GM19395 (cell line): ENCODE measurements at regions not wholly inside any gene's neighbourhood (a gene's known extent, or its start where the extent isn't known, plus 50 kb on each side); places are given as distances from the start of the nearest gene placed in this dataset.

Experiments
- ATAC-seq: cut with Tn5 transposase; IDR thresholded peaks from one replicate; pipeline ENCODE4 v1.9.1; 2021; ENCODE audit warnings: mild to moderate bottlenecking, moderate library complexity; ENCODE audit not compliant: unreplicated experiment

- ATAC-seq, result no peak
Observed at GRCh38 chr22:19639610-19640135, 74.6 kb upstream of the SEPTIN5 start.

DNA sequence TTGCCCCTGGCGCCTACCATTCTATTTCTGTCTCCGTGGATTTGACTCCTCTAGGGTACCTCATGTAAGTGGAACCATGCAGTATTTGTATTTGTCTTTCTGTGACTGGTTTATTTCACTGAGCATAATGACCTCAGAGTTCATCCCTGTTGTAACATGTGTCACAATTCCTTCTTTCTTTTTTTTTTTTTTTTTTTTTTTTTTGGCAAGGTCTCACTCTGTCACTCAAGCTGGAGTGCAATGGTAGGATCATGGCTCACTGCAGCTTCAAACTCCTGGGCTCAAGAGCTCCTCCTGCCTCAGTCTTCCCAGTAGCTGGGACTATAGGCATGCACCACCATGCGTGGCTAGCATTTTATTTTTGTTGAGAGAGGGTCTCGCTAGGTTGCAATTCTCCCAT is 74.0 kb upstream of the SEPTIN5 start:
- ATAC-seq, result no peak

DNA sequence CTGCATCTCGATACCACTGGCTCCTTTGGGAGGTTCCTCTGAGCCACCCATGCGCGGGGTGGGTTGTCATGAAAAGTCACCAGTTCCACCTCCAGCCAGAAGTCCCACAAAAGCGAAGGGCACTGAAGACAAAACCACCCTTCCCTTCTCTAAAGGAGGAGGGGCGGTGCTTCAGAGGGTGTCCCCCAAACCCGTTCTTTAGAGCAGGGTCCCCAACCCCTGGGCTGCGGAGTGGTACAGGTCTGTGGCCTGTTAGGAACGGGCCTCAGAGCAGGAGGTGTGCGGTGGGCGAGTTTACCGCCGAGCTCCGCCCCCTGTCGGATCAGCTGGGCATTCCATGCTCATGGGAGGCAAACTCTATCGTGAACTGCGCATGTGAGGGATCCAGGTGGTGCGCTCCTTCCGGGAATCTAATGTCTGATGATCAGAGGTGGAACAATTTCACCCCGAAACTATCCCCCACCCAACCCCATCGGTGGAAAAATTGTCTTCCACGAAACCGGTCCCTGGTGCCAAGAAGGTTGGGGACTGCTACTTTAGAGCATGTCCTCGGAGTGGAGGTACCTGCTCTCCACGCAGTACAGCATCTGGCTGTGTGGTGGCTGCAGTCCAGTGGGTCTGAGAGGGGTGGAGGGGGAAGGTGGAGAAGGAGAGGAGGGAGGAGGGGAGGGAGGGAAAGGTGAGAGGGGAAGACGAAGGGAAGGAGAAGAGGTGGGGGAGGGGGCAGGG is 72.9 kb upstream of the SEPTIN5 start:
- no peak for ATAC-seq

DNA sequence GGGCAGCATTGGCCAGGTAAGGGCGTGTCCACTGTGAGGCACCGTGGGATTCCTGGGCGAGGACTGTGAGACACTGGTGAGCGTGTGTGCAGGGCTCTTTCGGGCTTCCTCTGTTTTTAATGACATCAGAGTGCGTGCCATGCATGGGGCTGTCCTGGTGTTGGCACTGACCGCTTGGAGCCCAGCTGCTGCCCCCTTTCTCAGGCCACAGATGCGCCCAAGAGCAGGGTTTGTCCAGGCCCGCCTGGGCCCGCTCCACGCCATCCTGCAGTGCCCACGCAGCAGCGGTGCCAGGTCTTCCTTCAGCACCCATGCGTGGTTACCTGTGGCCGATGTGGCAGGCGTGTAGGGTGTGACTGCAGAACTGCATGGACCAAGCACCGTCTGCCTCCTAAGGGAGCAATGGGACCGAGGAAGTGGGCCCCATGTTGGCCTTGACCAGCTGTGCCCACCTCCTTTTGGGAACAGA is 72.3 kb upstream of the SEPTIN5 start:
- ATAC-seq, result no peak

GRCh38 chr22:19643448-19644313 is 70.6 kb upstream of the SEPTIN5 start:
- no peak for ATAC-seq

GRCh38 chr22:19644314-19645223 is 69.7 kb upstream of the SEPTIN5 start:
- ATAC-seq, result no peak

DNA sequence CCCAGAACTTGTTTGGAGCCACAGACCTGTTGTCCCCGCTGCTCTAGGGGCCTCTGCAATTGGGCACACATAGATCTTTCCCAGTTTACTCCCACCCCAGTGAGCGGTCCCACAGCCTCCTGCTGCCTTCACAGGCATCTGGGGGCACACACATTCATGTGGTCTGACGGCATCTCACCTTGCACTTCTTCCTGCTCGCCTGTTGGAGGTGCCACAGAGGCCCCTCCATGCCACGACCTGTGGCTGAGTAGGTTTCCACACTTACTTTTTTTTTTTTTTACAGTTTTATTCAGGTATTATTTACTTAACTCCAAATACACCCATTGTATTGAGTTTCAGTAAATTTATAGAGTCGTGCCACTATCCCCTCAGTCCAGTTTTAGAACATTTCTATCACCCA is 68.9 kb upstream of the SEPTIN5 start:
- ATAC-seq, result no peak

DNA sequence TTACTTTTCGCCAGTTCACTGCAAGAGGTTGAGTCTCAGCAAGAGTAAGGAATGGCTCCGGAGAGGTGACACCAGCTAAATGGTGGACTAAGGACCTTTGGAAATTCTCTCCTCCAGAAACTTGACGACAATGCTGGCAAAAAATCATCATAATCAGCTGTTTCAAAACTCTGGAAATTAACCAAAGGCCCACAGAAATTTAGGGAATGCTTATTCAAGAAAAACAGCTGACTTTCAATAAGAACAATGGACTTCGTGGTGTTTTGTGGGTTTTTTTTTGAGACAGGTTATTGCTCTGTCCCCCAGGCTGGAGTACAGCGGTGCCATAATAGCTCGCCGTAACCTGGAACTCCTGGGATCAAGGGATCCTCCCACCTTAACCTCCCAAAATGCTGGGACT is 68.4 kb upstream of the SEPTIN5 start:
- ATAC-seq, result no peak

- ATAC-seq, result no peak
Observed at GRCh38 chr22:19646383-19646782, 67.9 kb upstream of the SEPTIN5 start.

- ATAC-seq, result no peak
Observed at GRCh38 chr22:19648419-19648929, 65.8 kb upstream of the SEPTIN5 start.

GRCh38 chr22:19652316-19652715 is 62.0 kb upstream of the SEPTIN5 start:
- ATAC-seq, result no peak

GRCh38 chr22:19654338-19654987 is 59.8 kb upstream of the SEPTIN5 start:
- ATAC-seq, result no peak

DNA sequence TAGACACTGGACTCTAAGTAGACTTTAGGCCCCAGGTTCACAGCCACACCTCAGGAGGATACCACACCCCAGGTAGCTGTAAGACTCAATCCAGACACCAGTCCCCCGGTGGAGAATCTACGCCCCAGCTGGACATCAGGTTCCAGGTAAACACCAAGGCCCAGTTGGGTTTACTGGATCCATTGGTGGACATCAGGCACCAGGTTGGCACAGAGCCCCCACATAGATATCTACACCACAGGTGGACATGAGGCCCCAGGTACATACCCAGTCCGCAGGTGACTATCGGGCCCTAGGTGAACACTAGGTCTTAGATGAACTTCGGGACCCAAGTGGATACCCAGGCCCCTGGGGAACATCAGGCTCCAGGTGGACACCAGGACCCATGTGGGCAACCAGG is 58.9 kb upstream of the SEPTIN5 start:
- ATAC-seq, result no peak

GRCh38 chr22:19656541-19657251 is 57.6 kb upstream of the SEPTIN5 start:
- no peak for ATAC-seq

- ATAC-seq, result no peak
Observed at GRCh38 chr22:19657252-19658056, 56.8 kb upstream of the SEPTIN5 start.

GRCh38 chr22:19658057-19658966 is 56.0 kb upstream of the SEPTIN5 start:
- no peak for ATAC-seq

GRCh38 chr22:19658967-19659804 is 55.1 kb upstream of the SEPTIN5 start:
- ATAC-seq, result no peak
